ENCODE measurements at regions not wholly inside any gene's neighbourhood (a gene's known extent, or its start where the extent isn't known, plus 50 kb on each side); places are given as distances from the start of the nearest gene placed in this dataset.
"Not testable (repeated sequence)": the region's sequence is repeated elsewhere in the genome, so short reads cannot be mapped to it uniquely, and the experiment has no call there.

DNA sequence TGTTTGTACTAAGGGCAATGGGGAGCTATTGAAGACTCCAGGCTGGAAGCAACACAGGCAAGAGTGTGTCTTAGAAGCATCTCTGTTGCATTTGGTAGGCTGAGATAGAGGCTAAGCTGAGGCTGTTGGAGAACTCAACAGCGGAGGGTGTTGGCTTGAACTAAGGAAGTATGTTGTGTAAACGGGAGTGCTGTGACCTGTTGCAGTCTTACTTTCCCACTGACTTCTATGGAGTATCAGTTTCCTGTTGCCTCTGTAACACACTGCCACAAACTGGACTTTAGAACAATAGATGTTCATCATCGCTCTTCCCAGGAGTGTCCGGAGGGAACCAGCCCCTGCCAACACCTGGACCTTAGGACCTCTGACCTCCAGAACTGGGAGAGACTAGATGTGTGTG is 181.8 kb downstream of the NPIPB11 start:
- POLR2A ChIA-PET; BruUV-seq (replicated peaks); CTCF ChIA-PET (ENCODE audit: low intra/inter-chr PET ratio, low total read pairs): not testable (repeated sequence)

GRCh38 chr16:29222615-29223014 is 183.9 kb downstream of the NPIPB11 start:
- 24% methylated on average over 5 of the region's 7 CpGs for WGBS (ENCODE audit: low lambda C conversion rate)
- H4K20me1 ChIP-seq (ENCODE audit: insufficient read depth, low read length); H3K4me3 ChIP-seq (replicated peaks in 1 of 3; ENCODE audit: insufficient read depth in 1 of 3, low read depth in 2 of 3, low read length in 3 of 3); H2AFZ ChIP-seq (ENCODE audit: low read length); H3K27ac ChIP-seq (ENCODE audit: extremely low read length, insufficient read depth, low read length); H3K36me3 ChIP-seq (replicated peaks in 1 of 2; ENCODE audit: control insufficient read depth in 1 of 2, insufficient read depth in 2 of 2, low read length in 2 of 2); H3K9me3 ChIP-seq (ENCODE audit: low read length); H3K27me3 ChIP-seq (ENCODE audit: control insufficient read depth in 1 of 2, insufficient read depth in 2 of 2, low read length in 2 of 2); CTCF ChIA-PET (ENCODE audit: low intra/inter-chr PET ratio, low total read pairs); ATAC-seq; H3K4me1 ChIP-seq (ENCODE audit: insufficient read depth, low read length); H3K4me2 ChIP-seq (ENCODE audit: low read depth, low read length); POLR2A ChIA-PET; BruUV-seq (replicated peaks); H3K79me2 ChIP-seq (ENCODE audit: insufficient read depth, low read length); H3K9ac ChIP-seq (ENCODE audit: insufficient read depth, low read depth, low read length); intact Hi-C loops (cut with micrococcal nuclease; ENCODE audit: unreplicated experiment); DNase-seq (ENCODE audit: low spot score); FAIRE-seq: not testable (repeated sequence)
- in situ Hi-C loops (cut with HindIII; ENCODE audit: extremely low pct_ligation_motif_present, low pct_unique_long_range_greater_than_20kb), result loop anchor here (25.0 kb wide), 1 partner anchor 110 kb away; no protein-coding TSS in a partner anchor

More for the DNA sequence above, 181.8 kb downstream of the NPIPB11 start:
- 42% methylated on average over 4 of the region's 4 CpGs for WGBS (ENCODE audit: low lambda C conversion rate)
- H3K4me2 ChIP-seq (ENCODE audit: low read depth, low read length); DNase-seq (ENCODE audit: low spot score); H3K27me3 ChIP-seq (ENCODE audit: control insufficient read depth in 1 of 2, insufficient read depth in 2 of 2, low read length in 2 of 2); H3K9ac ChIP-seq (ENCODE audit: insufficient read depth, low read depth, low read length); H4K20me1 ChIP-seq (ENCODE audit: insufficient read depth, low read length); H3K9me3 ChIP-seq (ENCODE audit: low read length); H3K4me3 ChIP-seq (replicated peaks in 1 of 3; ENCODE audit: insufficient read depth in 1 of 3, low read depth in 2 of 3, low read length in 3 of 3); H3K36me3 ChIP-seq (replicated peaks in 1 of 2; ENCODE audit: control insufficient read depth in 1 of 2, insufficient read depth in 2 of 2, low read length in 2 of 2); H3K27ac ChIP-seq (ENCODE audit: extremely low read length, insufficient read depth, low read length); ATAC-seq; H2AFZ ChIP-seq (ENCODE audit: low read length); H3K79me2 ChIP-seq (ENCODE audit: insufficient read depth, low read length): not testable (repeated sequence)
- H3K4me1 ChIP-seq (ENCODE audit: insufficient read depth, low read length), result peaks cover 16% of the 10 kb centered on the region
- in situ Hi-C loops (cut with HindIII; ENCODE audit: extremely low pct_ligation_motif_present, low pct_unique_long_range_greater_than_20kb) (loop anchor here (25.0 kb wide), 1 partner anchor 112 kb away; no protein-coding TSS in a partner anchor), intact Hi-C loops (cut with micrococcal nuclease; ENCODE audit: unreplicated experiment) (loop anchor here (5.0 kb wide), 1 partner anchor 88 kb away; no protein-coding TSS in a partner anchor)
- peak; percentile 71 for FAIRE-seq
- peak; percentile 82 for TF ChIP-seq ZNF12 (CRISPR knock-in tag; IDR thresholded peaks at IDR 0.05)

DNA sequence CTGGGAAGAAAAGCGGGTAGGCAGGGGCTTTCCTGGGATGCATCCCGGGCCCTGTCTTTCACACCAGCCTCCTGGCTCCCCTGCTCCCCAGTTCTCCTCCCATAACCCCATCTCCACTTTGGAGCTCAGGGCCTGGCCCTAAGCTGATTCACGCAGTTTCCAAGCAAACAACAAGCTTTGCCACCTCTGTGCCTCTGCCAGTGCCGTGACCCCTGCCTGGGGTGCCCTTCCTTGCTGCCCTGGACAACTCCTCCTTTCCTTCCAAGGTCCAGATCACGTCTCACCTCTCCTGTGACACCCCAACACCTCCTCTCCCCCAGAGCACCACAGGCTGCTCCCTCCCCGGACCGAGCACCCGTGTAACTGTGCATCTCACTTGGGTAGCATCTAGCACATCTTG is 184.5 kb downstream of the NPIPB11 start:
- H3K4me2 ChIP-seq (ENCODE audit: low read depth, low read length); H4K20me1 ChIP-seq (ENCODE audit: insufficient read depth, low read length); CTCF ChIA-PET (ENCODE audit: low intra/inter-chr PET ratio, low total read pairs); H2AFZ ChIP-seq (ENCODE audit: low read length); intact Hi-C loops (cut with micrococcal nuclease; ENCODE audit: unreplicated experiment); ATAC-seq; DNase-seq (ENCODE audit: low spot score); H3K27ac ChIP-seq (ENCODE audit: extremely low read length, insufficient read depth, low read length); H3K9ac ChIP-seq (ENCODE audit: insufficient read depth, low read depth, low read length); H3K27me3 ChIP-seq (ENCODE audit: control insufficient read depth in 1 of 2, insufficient read depth in 2 of 2, low read length in 2 of 2); H3K9me3 ChIP-seq (ENCODE audit: low read length); BruUV-seq (replicated peaks); FAIRE-seq; POLR2A ChIA-PET; H3K4me3 ChIP-seq (replicated peaks in 1 of 3; ENCODE audit: insufficient read depth in 1 of 3, low read depth in 2 of 3, low read length in 3 of 3); H3K4me1 ChIP-seq (ENCODE audit: insufficient read depth, low read length); H3K79me2 ChIP-seq (ENCODE audit: insufficient read depth, low read length); H3K36me3 ChIP-seq (replicated peaks in 1 of 2; ENCODE audit: control insufficient read depth in 1 of 2, insufficient read depth in 2 of 2, low read length in 2 of 2): not testable (repeated sequence)
- WGBS (ENCODE audit: low lambda C conversion rate), result 36% methylated on average over 8 of the region's 8 CpGs
- in situ Hi-C loops (cut with HindIII; ENCODE audit: extremely low pct_ligation_motif_present, low pct_unique_long_range_greater_than_20kb), result loop anchor here (25.0 kb wide), 1 partner anchor 110 kb away; no protein-coding TSS in a partner anchor

DNA sequence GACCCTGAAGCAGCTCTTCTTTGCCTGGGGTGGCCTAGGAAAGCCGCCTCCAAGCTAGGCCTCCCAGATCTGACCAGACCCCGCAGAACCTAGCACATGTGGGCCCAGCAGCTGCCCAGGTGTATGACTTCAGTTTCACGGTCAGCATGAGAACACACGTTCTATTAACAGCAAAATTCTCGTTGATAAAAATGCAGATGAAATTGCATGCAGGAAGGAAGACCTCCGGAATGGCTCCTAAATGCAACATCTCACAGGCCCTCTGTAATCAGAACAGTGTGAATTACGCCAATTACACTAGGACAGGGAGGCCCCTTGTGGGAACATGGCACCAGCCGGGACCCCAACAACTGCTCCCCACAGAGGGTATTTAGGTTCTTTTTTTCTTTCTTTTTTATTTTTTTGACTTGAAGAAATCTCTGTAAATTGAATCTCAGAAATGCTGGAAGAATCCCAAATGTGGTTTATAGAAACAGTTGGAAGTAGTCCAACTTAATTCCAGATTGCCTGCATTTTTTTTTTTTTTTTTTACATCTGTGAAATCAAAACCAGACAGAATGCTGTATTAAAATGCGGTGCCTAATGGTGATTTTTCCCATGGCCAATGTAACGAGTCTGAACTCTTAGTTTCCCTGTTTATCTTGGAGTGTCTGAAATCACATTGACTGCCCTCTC is 185.1 kb downstream of the NPIPB11 start:
- BruUV-seq (replicated peaks); H3K27ac ChIP-seq (ENCODE audit: extremely low read length, insufficient read depth, low read length); H3K27me3 ChIP-seq (ENCODE audit: control insufficient read depth in 1 of 2, insufficient read depth in 2 of 2, low read length in 2 of 2); H2AFZ ChIP-seq (ENCODE audit: low read length); POLR2A ChIA-PET; H3K9me3 ChIP-seq (ENCODE audit: low read length); H3K79me2 ChIP-seq (ENCODE audit: insufficient read depth, low read length); intact Hi-C loops (cut with micrococcal nuclease; ENCODE audit: unreplicated experiment); H4K20me1 ChIP-seq (ENCODE audit: insufficient read depth, low read length); H3K4me2 ChIP-seq (ENCODE audit: low read depth, low read length); DNase-seq (ENCODE audit: low spot score); CTCF ChIA-PET (ENCODE audit: low intra/inter-chr PET ratio, low total read pairs); ATAC-seq; H3K9ac ChIP-seq (ENCODE audit: insufficient read depth, low read depth, low read length); H3K4me1 ChIP-seq (ENCODE audit: insufficient read depth, low read length); FAIRE-seq; H3K36me3 ChIP-seq (replicated peaks in 1 of 2; ENCODE audit: control insufficient read depth in 1 of 2, insufficient read depth in 2 of 2, low read length in 2 of 2); H3K4me3 ChIP-seq (replicated peaks in 1 of 3; ENCODE audit: insufficient read depth in 1 of 3, low read depth in 2 of 3, low read length in 3 of 3): not testable (repeated sequence)
- in situ Hi-C loops (cut with HindIII; ENCODE audit: extremely low pct_ligation_motif_present, low pct_unique_long_range_greater_than_20kb), result loop anchor here (25.0 kb wide), 1 partner anchor 109 kb away; no protein-coding TSS in a partner anchor
- 39% methylated on average over 8 of the region's 10 CpGs for WGBS (ENCODE audit: low lambda C conversion rate)

Measured in HepG2 (cell line).